ENCODE measurements at regions not wholly inside any gene's neighbourhood (a gene's known extent, or its start where the extent isn't known, plus 50 kb on each side); places are given as distances from the start of the nearest gene placed in this dataset.
A peak's percentile ranks its signal among the peaks of the same experiment; 100 is the strongest.

DNA sequence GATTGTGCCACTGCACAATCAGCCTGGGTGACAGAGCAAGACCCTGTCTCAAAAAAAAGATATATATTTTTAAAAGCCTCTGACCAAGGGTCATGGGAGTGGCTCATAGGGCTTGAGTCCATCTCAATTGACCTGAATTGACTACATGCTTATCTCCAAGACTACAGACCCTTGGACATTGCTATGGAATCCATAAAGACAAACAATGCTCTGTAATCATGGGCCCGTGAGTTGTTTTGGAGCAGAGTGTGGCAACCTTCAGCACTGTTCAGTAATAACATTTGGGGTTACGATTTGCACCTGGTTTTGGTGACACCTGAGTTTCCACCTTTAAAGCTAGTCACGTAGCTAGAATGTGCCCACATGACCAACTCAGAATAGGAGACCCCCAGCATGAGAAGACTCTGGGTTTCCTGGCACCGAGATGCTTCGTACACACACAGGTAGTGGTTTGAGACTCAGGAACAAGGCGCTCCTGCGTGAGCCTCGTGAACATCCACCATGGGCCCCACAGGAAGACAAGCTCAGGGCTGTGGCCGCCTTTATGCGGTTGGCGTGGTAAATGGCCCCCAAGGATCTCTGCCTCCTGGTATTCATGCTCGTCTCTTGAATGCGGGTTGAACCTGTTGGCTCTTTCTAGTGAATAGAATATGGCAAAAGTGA lies 66.6 kb upstream of the RPH3AL start (continued):
- TF ChIP-seq ZNF792 (CRISPR knock-in tag; IDR thresholded peaks at IDR 0.05) (no peak), TSC22D2 (CRISPR knock-in tag; IDR thresholded peaks at IDR 0.05; ENCODE audit: borderline replicate concordance) (no peak), ZNF232 (CRISPR knock-in tag; IDR thresholded peaks at IDR 0.05; ENCODE audit: borderline replicate concordance) (no peak), RARG (CRISPR knock-in tag; IDR thresholded peaks at IDR 0.05; ENCODE audit: low read depth) (no peak), ZNF354B (CRISPR knock-in tag; IDR thresholded peaks at IDR 0.05) (no peak), HNRNPLL (IDR thresholded peaks at IDR 0.05; ENCODE audit: low read depth, low read length, poor library complexity, severe bottlenecking) (no peak), JUND (CRISPR knock-in tag; IDR thresholded peaks at IDR 0.05) (no peak), HNRNPL (IDR thresholded peaks at IDR 0.05; ENCODE audit: low read depth, low read length) (no peak), ZNF589 (CRISPR knock-in tag; conservative IDR thresholded peaks at IDR 0.05) (no peak), ZNF773 (CRISPR knock-in tag; IDR thresholded peaks at IDR 0.05; ENCODE audit: borderline replicate concordance) (no peak), PLRG1 (conservative IDR thresholded peaks at IDR 0.05) (no peak), ASH2L (IDR thresholded peaks at IDR 0.05; ENCODE audit: insufficient read length, low read depth, low read length) (peak; percentile 40)
- TF ChIP-seq, protein P1, sequence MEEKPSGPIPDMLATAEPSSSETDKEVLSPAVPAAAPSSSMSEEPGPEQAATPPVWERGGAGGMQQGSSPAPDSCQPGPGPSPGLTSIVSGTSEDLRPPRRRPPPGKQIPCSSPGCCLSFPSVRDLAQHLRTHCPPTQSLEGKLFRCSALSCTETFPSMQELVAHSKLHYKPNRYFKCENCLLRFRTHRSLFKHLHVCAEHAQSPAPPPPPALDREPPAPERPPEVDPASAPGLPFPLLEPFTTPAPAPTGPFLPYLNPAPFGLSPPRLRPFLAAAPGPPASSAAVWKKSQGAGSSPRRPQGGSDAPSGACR (CRISPR knock-in tag; IDR thresholded peaks at IDR 0.05): no peak
- TF ChIP-seq, protein P2, sequence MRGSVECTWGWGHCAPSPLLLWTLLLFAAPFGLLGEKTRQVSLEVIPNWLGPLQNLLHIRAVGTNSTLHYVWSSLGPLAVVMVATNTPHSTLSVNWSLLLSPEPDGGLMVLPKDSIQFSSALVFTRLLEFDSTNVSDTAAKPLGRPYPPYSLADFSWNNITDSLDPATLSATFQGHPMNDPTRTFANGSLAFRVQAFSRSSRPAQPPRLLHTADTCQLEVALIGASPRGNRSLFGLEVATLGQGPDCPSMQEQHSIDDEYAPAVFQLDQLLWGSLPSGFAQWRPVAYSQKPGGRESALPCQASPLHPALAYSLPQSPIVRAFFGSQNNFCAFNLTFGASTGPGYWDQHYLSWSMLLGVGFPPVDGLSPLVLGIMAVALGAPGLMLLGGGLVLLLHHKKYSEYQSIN (CRISPR knock-in tag; IDR thresholded peaks at IDR 0.05; ENCODE audit: borderline replicate concordance): no peak
- TF ChIP-seq, protein P3, sequence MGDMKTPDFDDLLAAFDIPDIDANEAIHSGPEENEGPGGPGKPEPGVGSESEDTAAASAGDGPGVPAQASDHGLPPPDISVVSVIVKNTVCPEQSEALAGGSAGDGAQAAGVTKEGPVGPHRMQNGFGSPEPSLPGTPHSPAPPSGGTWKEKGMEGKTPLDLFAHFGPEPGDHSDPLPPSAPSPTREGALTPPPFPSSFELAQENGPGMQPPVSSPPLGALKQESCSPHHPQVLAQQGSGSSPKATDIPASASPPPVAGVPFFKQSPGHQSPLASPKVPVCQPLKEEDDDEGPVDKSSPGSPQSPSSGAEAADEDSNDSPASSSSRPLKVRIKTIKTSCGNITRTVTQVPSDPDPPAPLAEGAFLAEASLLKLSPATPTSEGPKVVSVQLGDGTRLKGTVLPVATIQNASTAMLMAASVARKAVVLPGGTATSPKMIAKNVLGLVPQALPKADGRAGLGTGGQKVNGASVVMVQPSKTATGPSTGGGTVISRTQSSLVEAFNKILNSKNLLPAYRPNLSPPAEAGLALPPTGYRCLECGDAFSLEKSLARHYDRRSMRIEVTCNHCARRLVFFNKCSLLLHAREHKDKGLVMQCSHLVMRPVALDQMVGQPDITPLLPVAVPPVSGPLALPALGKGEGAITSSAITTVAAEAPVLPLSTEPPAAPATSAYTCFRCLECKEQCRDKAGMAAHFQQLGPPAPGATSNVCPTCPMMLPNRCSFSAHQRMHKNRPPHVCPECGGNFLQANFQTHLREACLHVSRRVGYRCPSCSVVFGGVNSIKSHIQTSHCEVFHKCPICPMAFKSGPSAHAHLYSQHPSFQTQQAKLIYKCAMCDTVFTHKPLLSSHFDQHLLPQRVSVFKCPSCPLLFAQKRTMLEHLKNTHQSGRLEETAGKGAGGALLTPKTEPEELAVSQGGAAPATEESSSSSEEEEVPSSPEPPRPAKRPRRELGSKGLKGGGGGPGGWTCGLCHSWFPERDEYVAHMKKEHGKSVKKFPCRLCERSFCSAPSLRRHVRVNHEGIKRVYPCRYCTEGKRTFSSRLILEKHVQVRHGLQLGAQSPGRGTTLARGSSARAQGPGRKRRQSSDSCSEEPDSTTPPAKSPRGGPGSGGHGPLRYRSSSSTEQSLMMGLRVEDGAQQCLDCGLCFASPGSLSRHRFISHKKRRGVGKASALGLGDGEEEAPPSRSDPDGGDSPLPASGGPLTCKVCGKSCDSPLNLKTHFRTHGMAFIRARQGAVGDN (CRISPR knock-in tag; IDR thresholded peaks at IDR 0.05): peak; percentile 48
- TF ChIP-seq, protein P4, sequence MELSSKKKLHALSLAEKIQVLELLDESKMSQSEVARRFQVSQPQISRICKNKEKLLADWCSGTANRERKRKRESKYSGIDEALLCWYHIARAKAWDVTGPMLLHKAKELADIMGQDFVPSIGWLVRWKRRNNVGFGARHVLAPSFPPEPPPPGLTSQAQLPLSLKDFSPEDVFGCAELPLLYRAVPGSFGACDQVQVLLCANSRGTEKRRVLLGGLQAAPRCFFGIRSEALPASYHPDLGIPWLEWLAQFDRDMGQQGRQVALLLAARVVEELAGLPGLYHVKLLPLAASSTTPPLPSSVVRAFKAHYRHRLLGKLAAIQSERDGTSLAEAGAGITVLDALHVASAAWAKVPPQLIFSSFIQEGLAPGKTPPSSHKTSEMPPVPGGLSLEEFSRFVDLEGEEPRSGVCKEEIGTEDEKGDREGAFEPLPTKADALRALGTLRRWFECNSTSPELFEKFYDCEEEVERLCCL (CRISPR knock-in tag; IDR thresholded peaks at IDR 0.05; ENCODE audit: borderline replicate concordance): no peak
- TF ChIP-seq, protein P5, sequence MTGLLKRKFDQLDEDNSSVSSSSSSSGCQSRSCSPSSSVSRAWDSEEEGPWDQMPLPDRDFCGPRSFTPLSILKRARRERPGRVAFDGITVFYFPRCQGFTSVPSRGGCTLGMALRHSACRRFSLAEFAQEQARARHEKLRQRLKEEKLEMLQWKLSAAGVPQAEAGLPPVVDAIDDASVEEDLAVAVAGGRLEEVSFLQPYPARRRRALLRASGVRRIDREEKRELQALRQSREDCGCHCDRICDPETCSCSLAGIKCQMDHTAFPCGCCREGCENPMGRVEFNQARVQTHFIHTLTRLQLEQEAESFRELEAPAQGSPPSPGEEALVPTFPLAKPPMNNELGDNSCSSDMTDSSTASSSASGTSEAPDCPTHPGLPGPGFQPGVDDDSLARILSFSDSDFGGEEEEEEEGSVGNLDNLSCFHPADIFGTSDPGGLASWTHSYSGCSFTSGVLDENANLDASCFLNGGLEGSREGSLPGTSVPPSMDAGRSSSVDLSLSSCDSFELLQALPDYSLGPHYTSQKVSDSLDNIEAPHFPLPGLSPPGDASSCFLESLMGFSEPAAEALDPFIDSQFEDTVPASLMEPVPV (CRISPR knock-in tag; IDR thresholded peaks at IDR 0.05): no peak
- TF ChIP-seq, protein P6, sequence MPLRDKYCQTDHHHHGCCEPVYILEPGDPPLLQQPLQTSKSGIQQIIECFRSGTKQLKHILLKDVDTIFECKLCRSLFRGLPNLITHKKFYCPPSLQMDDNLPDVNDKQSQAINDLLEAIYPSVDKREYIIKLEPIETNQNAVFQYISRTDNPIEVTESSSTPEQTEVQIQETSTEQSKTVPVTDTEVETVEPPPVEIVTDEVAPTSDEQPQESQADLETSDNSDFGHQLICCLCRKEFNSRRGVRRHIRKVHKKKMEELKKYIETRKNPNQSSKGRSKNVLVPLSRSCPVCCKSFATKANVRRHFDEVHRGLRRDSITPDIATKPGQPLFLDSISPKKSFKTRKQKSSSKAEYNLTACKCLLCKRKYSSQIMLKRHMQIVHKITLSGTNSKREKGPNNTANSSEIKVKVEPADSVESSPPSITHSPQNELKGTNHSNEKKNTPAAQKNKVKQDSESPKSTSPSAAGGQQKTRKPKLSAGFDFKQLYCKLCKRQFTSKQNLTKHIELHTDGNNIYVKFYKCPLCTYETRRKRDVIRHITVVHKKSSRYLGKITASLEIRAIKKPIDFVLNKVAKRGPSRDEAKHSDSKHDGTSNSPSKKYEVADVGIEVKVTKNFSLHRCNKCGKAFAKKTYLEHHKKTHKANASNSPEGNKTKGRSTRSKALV (CRISPR knock-in tag; IDR thresholded peaks at IDR 0.05): no peak

All from HepG2 (cell line).